SH-SY5Y (cell line): ENCODE measurements at regions not wholly inside any gene's neighbourhood (a gene's known extent, or its start where the extent isn't known, plus 50 kb on each side); places are given as distances from the start of the nearest gene placed in this dataset.

Experiments used
- GATA2 ChIP-seq: IDR thresholded peaks from 2 replicates; pipeline ENCODE4 v1.6.1; 2011; ENCODE audit warnings: mild to moderate bottlenecking, low read depth, low read length
- GATA3 ChIP-seq: IDR thresholded peaks from 2 replicates; pipeline ENCODE4 v1.6.1; 2011; ENCODE audit warnings: low read depth, mild to moderate bottlenecking, low read length, moderate library complexity

DNA sequence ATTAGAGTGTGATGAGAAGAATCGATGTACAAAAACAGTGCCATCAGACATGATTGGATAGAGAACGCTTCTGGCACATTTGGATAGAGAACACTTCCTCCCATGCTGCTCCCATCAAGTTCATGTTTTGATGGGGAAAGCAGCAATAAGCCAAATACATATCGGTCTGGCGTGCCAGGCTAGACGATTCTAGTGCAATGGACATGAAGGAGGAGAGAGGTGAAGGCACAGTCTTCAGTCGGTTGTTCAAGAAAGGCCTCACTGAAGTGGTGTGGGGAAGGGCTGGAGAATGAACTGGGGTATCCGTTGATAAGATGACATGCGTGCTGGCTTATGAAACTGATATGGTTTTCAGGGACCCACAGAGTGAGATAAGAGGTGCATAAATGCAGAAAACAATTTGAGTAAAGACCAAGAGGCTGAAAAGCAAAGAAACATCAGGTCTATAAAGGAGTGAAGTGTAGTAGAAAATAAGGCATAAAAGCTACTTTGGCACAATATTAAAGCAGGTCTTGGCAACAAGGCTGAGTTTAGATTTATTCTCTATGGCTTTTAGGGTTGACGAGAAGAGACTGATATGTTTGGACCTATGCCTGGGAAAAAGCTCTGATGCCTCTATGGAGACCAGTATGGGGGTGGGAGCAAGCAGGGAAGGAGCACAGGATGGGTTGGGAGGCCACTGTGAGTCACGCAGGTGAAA lies 117.6 kb upstream of the PIEZO2 start:
- TF ChIP-seq GATA2, result no peak
- TF ChIP-seq GATA3, result no peak
